SU-DHL-6 (cell line): ENCODE measurements at regions not wholly inside any gene's neighbourhood (a gene's known extent, or its start where the extent isn't known, plus 50 kb on each side); places are given as distances from the start of the nearest gene placed in this dataset.

ENCODE experiments used
- EZH2phosphoT487 ChIP-seq: fragments of 200-600 bp; sonication (generic), shearing (Covaris generic); conservative IDR thresholded peaks from 2 replicates; pipeline ENCODE4 v1.6.1; 2018; ENCODE audit warnings: mild to moderate bottlenecking, antibody characterized with exemption, low read length, moderate library complexity, mixed read lengths
- TF ChIP-seq, protein P1 (sequence below): fragments of 200-600 bp; sonication (generic); IDR thresholded peaks from one replicate; pipeline ENCODE4 v1.5.1; 2017; ENCODE audit warnings: antibody characterized with exemption, mild to moderate bottlenecking, low read length, moderate library complexity; ENCODE audit not compliant: insufficient read depth, poor library complexity, severe bottlenecking

- TF ChIP-seq, protein P1, sequence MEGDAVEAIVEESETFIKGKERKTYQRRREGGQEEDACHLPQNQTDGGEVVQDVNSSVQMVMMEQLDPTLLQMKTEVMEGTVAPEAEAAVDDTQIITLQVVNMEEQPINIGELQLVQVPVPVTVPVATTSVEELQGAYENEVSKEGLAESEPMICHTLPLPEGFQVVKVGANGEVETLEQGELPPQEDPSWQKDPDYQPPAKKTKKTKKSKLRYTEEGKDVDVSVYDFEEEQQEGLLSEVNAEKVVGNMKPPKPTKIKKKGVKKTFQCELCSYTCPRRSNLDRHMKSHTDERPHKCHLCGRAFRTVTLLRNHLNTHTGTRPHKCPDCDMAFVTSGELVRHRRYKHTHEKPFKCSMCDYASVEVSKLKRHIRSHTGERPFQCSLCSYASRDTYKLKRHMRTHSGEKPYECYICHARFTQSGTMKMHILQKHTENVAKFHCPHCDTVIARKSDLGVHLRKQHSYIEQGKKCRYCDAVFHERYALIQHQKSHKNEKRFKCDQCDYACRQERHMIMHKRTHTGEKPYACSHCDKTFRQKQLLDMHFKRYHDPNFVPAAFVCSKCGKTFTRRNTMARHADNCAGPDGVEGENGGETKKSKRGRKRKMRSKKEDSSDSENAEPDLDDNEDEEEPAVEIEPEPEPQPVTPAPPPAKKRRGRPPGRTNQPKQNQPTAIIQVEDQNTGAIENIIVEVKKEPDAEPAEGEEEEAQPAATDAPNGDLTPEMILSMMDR = no peak
- no peak for TF ChIP-seq EZH2phosphoT487
Measured at GRCh38 chr13:85549819-85550218, 249.4 kb downstream of the SLITRK6 start.
